ENCODE measurements at regions not wholly inside any gene's neighbourhood (a gene's known extent, or its start where the extent isn't known, plus 50 kb on each side); places are given as distances from the start of the nearest gene placed in this dataset.

GRCh38 chr5:135110785-135111596 lies 77.0 kb upstream of the PITX1 start:
- TF ChIP-seq, protein P1, sequence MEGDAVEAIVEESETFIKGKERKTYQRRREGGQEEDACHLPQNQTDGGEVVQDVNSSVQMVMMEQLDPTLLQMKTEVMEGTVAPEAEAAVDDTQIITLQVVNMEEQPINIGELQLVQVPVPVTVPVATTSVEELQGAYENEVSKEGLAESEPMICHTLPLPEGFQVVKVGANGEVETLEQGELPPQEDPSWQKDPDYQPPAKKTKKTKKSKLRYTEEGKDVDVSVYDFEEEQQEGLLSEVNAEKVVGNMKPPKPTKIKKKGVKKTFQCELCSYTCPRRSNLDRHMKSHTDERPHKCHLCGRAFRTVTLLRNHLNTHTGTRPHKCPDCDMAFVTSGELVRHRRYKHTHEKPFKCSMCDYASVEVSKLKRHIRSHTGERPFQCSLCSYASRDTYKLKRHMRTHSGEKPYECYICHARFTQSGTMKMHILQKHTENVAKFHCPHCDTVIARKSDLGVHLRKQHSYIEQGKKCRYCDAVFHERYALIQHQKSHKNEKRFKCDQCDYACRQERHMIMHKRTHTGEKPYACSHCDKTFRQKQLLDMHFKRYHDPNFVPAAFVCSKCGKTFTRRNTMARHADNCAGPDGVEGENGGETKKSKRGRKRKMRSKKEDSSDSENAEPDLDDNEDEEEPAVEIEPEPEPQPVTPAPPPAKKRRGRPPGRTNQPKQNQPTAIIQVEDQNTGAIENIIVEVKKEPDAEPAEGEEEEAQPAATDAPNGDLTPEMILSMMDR (IDR thresholded peaks at IDR 0.05; ENCODE audit: borderline replicate concordance, control extremely low read depth, extremely low read depth, insufficient read depth, missing control alignments): no peak
- in situ Hi-C loops (cut with MboI; ENCODE audit: low sequenced_read_pairs, unreplicated experiment): no loop called here
- no peak for DNase-seq (ENCODE audit: low spot score)

GRCh38 chr5:135108992-135109391 lies 75.0 kb upstream of the PITX1 start:
- no peak for DNase-seq (ENCODE audit: low spot score)
- in situ Hi-C loops (cut with MboI; ENCODE audit: low sequenced_read_pairs, unreplicated experiment): no loop called here
- TF ChIP-seq, protein P1 (IDR thresholded peaks at IDR 0.05; ENCODE audit: borderline replicate concordance, control extremely low read depth, extremely low read depth, insufficient read depth, missing control alignments): no peak

DNA sequence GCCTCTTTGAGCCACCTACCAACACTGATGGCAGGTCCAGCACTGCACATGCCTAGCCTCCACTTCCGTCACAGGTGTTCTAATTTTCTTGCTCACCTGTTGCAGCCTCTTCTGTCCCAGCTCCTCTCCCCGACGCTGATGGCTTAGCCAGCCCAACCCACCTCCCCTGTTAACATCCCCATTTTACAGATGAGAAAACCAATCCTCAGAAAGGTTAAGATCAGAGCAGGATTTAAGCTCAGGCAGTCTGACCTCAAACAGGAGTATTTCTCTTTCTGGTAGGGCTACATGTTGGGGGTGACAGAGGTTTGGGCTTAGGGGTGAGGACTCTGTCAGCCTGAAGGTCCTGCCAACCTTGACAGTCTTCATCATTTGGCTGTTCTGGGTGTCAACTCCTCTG lies 74.5 kb upstream of the PITX1 start:
- in situ Hi-C loops (cut with MboI; ENCODE audit: low sequenced_read_pairs, unreplicated experiment): no loop called here
- TF ChIP-seq, protein P1 (IDR thresholded peaks at IDR 0.05; ENCODE audit: borderline replicate concordance, control extremely low read depth, extremely low read depth, insufficient read depth, missing control alignments): no peak
- DNase-seq (ENCODE audit: low spot score): no peak

GRCh38 chr5:135107986-135108385 lies 74.0 kb upstream of the PITX1 start:
- in situ Hi-C loops (cut with MboI; ENCODE audit: low sequenced_read_pairs, unreplicated experiment): no loop called here

GRCh38 chr5:135106610-135107471 lies 72.8 kb upstream of the PITX1 start:
- TF ChIP-seq, protein P1 (IDR thresholded peaks at IDR 0.05; ENCODE audit: borderline replicate concordance, control extremely low read depth, extremely low read depth, insufficient read depth, missing control alignments): no peak
- in situ Hi-C loops (cut with MboI; ENCODE audit: low sequenced_read_pairs, unreplicated experiment): no loop called here
- DNase-seq (ENCODE audit: low spot score): no peak

More at GRCh38 chr5:135107986-135108385, 74.0 kb upstream of the PITX1 start:
- DNase-seq (ENCODE audit: low spot score): no peak
- TF ChIP-seq, protein P1 (IDR thresholded peaks at IDR 0.05; ENCODE audit: borderline replicate concordance, control extremely low read depth, extremely low read depth, insufficient read depth, missing control alignments): no peak

DNA sequence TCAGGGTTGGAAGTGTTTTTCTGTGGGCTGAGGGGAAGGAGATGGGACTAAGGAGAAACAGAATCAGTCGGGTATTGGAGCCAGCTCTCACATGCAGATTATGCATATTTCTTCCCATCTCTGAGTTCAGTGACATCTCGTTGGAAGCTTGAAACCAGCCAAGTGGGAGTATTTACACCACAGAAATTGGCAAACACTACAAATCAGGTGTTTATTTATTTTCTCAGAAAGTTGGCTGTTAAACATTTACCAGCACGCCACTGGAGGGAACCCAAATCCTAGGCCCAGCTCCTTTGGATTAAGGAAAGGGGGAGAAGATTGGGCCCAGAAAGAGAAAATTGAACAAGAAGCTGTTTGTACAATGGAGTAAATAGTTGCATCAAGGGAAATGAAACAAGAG lies 72.1 kb upstream of the PITX1 start:
- TF ChIP-seq, protein P1 (IDR thresholded peaks at IDR 0.05; ENCODE audit: borderline replicate concordance, control extremely low read depth, extremely low read depth, insufficient read depth, missing control alignments): no peak
- DNase-seq (ENCODE audit: low spot score): no peak
- in situ Hi-C loops (cut with MboI; ENCODE audit: low sequenced_read_pairs, unreplicated experiment): no loop called here
